Body of pancreas (tissue), 4 donors: ENCODE measurements at regions not wholly inside any gene's neighbourhood (a gene's known extent, or its start where the extent isn't known, plus 50 kb on each side); places are given as distances from the start of the nearest gene placed in this dataset.

ENCODE experiments used
- ATAC-seq: fragments of 150-250 bp; one replicate; pipeline ENCODE4 v1.9.1; 2016
- DNase-seq, 4 donors: peaks; one replicate each; pipeline ENCODE4 v3.0.0-alpha.2; 2019
- H3K27ac ChIP-seq, 4 donors: fragments of 200-600 bp; sonication (generic); 1 replicate in 3 of 4; 2 replicates in 1 of 4; pipeline versions ENCODE4 v1.5.1 to v1.6.1; 2016 to 2019; ENCODE audit warnings: mild to moderate bottlenecking in 1 of 4, mixed read lengths in 1 of 4, moderate library complexity in 1 of 4
- H3K27me3 ChIP-seq, 2 donors: fragments of 200-600 bp; sonication (generic); one replicate each; pipeline ENCODE4 v1.6.0; 2016; ENCODE audit warnings: mild to moderate bottlenecking in 1 of 2
- H3K36me3 ChIP-seq, 2 donors: fragments of 200-600 bp; sonication (generic); replicated peaks in 1 of 2; 2 replicates each; pipeline ENCODE4 v1.5.1; 2016; ENCODE audit warnings: low read depth in 2 of 2; ENCODE audit not compliant: insufficient read depth in 1 of 2
- H3K4me1 ChIP-seq: fragments of 200-600 bp; sonication (generic); one replicate; pipeline ENCODE4 v1.6.0; 2016
- H3K4me3 ChIP-seq, 2 donors: fragments of 200-600 bp; sonication (generic); 1 replicate in 1 of 2; 2 replicates in 1 of 2; pipeline ENCODE4 v1.5.1; 2016 to 2019
- H3K9me3 ChIP-seq, 3 donors: fragments of 200-600 bp; sonication (generic); 1 replicate in 2 of 3; 2 replicates in 1 of 3; pipeline ENCODE4 v1.5.1; 2016
- POLR2A ChIP-seq, 3 donors: fragments of 450-650 bp; IDR thresholded peaks; one replicate each; pipeline ENCODE4 v1.6.1; 2016; ENCODE audit warnings: antibody characterized with exemption in 3 of 3, mild to moderate bottlenecking in 2 of 3
- WGBS, 2 donors: methylation state at CpG; one replicate each; pipeline ENCODE4 v1.1.5; 2017; 5-methylcytosine and 5-hydroxymethylcytosine counted together
- intact Hi-C: fragments of 100-400 bp; cut with DNase I; formaldehyde crosslinking; loops from one replicate; pipeline ENCODE4 v1.15.1; 2023
- TF ChIP-seq, protein P1 (sequence below), 7 experiments: fragments of 450-650 bp in 4 of 7; fragments of 200-600 bp in 3 of 7; sonication (generic) in 3 of 7; IDR thresholded peaks; one replicate each; pipeline ENCODE4 v1.5.1; 2016 to 2019; ENCODE audit warnings: antibody characterized with exemption in 7 of 7

DNA sequence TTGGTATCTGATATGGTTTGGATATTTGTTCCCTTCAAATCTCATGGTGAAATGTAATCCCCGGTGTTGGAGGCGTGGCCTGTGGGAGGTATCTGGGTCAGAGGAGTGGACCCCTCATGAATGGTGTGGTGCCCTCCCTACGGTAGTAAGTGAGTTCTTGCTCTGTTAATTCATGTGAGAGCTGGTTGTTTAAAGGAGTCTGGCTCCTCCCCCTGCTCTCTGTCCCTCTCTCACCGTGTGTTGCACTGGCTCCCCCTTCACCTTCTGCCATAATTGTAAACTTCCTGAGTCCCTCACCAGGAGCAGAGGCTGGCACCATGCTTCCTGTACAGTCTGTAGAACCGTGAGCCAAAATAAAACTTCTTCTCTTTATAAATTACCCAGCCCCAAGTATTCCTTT, 246.9 kb upstream of the AGTR1 start:
- no peaks in the 10 kb centered on the region for H3K36me3 ChIP-seq
- H3K27ac ChIP-seq: no peak overlapping the region
- peak in 3 of 4 donors; percentile 7 to 18 (median 10) for DNase-seq
- no peaks in the 10 kb centered on the region for H3K4me1 ChIP-seq
- TF ChIP-seq, protein P1, sequence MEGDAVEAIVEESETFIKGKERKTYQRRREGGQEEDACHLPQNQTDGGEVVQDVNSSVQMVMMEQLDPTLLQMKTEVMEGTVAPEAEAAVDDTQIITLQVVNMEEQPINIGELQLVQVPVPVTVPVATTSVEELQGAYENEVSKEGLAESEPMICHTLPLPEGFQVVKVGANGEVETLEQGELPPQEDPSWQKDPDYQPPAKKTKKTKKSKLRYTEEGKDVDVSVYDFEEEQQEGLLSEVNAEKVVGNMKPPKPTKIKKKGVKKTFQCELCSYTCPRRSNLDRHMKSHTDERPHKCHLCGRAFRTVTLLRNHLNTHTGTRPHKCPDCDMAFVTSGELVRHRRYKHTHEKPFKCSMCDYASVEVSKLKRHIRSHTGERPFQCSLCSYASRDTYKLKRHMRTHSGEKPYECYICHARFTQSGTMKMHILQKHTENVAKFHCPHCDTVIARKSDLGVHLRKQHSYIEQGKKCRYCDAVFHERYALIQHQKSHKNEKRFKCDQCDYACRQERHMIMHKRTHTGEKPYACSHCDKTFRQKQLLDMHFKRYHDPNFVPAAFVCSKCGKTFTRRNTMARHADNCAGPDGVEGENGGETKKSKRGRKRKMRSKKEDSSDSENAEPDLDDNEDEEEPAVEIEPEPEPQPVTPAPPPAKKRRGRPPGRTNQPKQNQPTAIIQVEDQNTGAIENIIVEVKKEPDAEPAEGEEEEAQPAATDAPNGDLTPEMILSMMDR (IDR thresholded peaks at IDR 0.05): no peak
- TF ChIP-seq POLR2A (IDR thresholded peaks at IDR 0.05): no peak
- H3K4me3 ChIP-seq: no peak overlapping the region
- intact Hi-C loops: no loop called here
- no peaks in the 10 kb centered on the region for H3K27me3 ChIP-seq
- H3K9me3 ChIP-seq: no peaks in the 10 kb centered on the region
- no peak for ATAC-seq
- WGBS, 2 donors: 35 to 40% methylated on average over 5 of the region's 5 CpGs

- H3K9me3 ChIP-seq: no peaks in the 10 kb centered on the region
- H3K4me3 ChIP-seq: no peak overlapping the region
- H3K27ac ChIP-seq: no peak overlapping the region
- ATAC-seq (no peak), DNase-seq (no peak)
- no peaks in the 10 kb centered on the region for H3K36me3 ChIP-seq
- intact Hi-C loops: no loop called here
- no peaks in the 10 kb centered on the region for H3K27me3 ChIP-seq
- no peak for TF ChIP-seq POLR2A (IDR thresholded peaks at IDR 0.05)
- TF ChIP-seq, protein P1 (IDR thresholded peaks at IDR 0.05): no peak
- H3K4me1 ChIP-seq: no peaks in the 10 kb centered on the region
These were observed 245.7 kb upstream of the AGTR1 start for GRCh38 chr3:148451969-148452368.

- Histone ChIP-seq H3K4me1 (no peaks in the 10 kb centered on the region), H3K9me3 (no peaks in the 10 kb centered on the region), H3K36me3 (no peaks in the 10 kb centered on the region), H3K27me3 (no peaks in the 10 kb centered on the region), H3K27ac (no peak overlapping the region), H3K4me3 (no peak overlapping the region)
- no peak for TF ChIP-seq POLR2A (IDR thresholded peaks at IDR 0.05)
- TF ChIP-seq, protein P1 (IDR thresholded peaks at IDR 0.05): no peak
- intact Hi-C loops: no loop called here
- WGBS, 2 donors: 20 to 28% methylated on average over 3 of the region's 3 CpGs
- no peak for ATAC-seq
- DNase-seq: no peak
These were observed 243.9 kb upstream of the AGTR1 start for GRCh38 chr3:148453781-148454191.

GRCh38 chr3:148455098-148455497, 242.6 kb upstream of the AGTR1 start:
- no peaks in the 10 kb centered on the region for H3K27me3 ChIP-seq
- WGBS, 2 donors: 71 to 75% methylated on average over 4 of the region's 4 CpGs
- DNase-seq: no peak
- no peaks in the 10 kb centered on the region for H3K9me3 ChIP-seq
- intact Hi-C loops: no loop called here
- no peaks in the 10 kb centered on the region for H3K36me3 ChIP-seq
- no peak for ATAC-seq
- no peak overlapping the region for H3K27ac ChIP-seq
- H3K4me3 ChIP-seq: no peak overlapping the region
- no peaks in the 10 kb centered on the region for H3K4me1 ChIP-seq
- TF ChIP-seq, protein P1 (IDR thresholded peaks at IDR 0.05): no peak
- TF ChIP-seq POLR2A (IDR thresholded peaks at IDR 0.05): no peak

DNA sequence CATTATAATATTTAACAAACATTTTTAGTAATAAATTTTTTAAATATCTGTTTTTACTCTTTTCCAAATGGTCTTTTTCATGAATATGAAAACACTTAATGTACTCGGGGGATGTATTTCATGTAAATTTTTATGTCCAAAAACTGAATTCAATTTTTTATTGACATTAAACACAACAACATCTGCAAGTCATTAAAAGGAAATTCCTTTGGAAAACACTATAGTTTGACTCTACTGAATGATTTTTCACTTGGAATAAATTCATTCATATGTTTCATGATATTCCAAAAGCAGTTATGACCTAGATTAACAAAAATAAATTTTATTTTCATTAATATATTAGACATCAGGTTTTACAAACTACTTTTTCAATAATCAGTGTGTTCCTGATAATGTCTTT, 239.8 kb upstream of the AGTR1 start:
- H3K27ac ChIP-seq: no peak overlapping the region
- no peaks in the 10 kb centered on the region for H3K9me3 ChIP-seq
- 43 to 46% methylated on average over 1 of the region's 1 CpG for WGBS, 2 donors
- no peak for ATAC-seq
- DNase-seq: no peak
- intact Hi-C loops: no loop called here
- H3K4me1 ChIP-seq: no peaks in the 10 kb centered on the region
- no peaks in the 10 kb centered on the region for H3K36me3 ChIP-seq
- TF ChIP-seq, protein P1 (IDR thresholded peaks at IDR 0.05): no peak
- no peak for TF ChIP-seq POLR2A (IDR thresholded peaks at IDR 0.05)
- H3K4me3 ChIP-seq: no peak overlapping the region
- H3K27me3 ChIP-seq: no peaks in the 10 kb centered on the region
